Heart right ventricle (tissue), 16 donors: ENCODE measurements at regions not wholly inside any gene's neighbourhood (a gene's known extent, or its start where the extent isn't known, plus 50 kb on each side); places are given as distances from the start of the nearest gene placed in this dataset.

Source experiments
- ATAC-seq, 8 donors: fragments of 200-7000 bp; cut with Tn5 transposase; one replicate each; pipeline ENCODE4 v1.9.1; 2020; ENCODE audit warnings: mild to moderate bottlenecking in 8 of 8, moderate library complexity in 8 of 8, moderate number of reproducible peaks in 1 of 8
- DNase-seq, 2 donors: peaks; one replicate each; pipeline ENCODE4 v3.0.0-alpha.2; 2020
- H3K27ac ChIP-seq, 10 donors: fragments of 200-600 bp; sonication (generic) in 2 of 10; one replicate each; pipeline versions ENCODE4 v1.5.0 to v1.8.0; 2020 to 2022; ENCODE audit warnings: mild to moderate bottlenecking in 3 of 10
- H3K27me3 ChIP-seq, 7 donors: fragments of 200-600 bp; one replicate each; pipeline ENCODE4 v1.8.0; 2021 to 2022; ENCODE audit warnings: mild to moderate bottlenecking in 2 of 7
- H3K36me3 ChIP-seq, 9 donors: fragments of 200-600 bp; sonication (generic) in 1 of 9; one replicate each; pipeline versions ENCODE4 v1.5.0 to v1.8.0; 2020 to 2022; ENCODE audit warnings: mild to moderate bottlenecking in 2 of 9
- H3K4me1 ChIP-seq, 9 donors: fragments of 200-600 bp; sonication (generic) in 1 of 9; one replicate each; pipeline versions ENCODE4 v1.5.0 to v1.8.0; 2020 to 2022; ENCODE audit warnings: mild to moderate bottlenecking in 4 of 9
- H3K4me3 ChIP-seq, 10 donors: fragments of 200-600 bp; sonication (generic) in 2 of 10; one replicate each; pipeline versions ENCODE4 v1.5.0 to v1.8.0; 2020 to 2022; ENCODE audit warnings: mild to moderate bottlenecking in 7 of 10, moderate library complexity in 2 of 10
- H3K9me3 ChIP-seq, 11 donors: fragments of 200-600 bp in 10 of 11; sonication (generic) in 2 of 11; one replicate each; pipeline versions ENCODE4 v1.5.0 to v1.8.0; 2013 to 2022; ENCODE audit warnings: mild to moderate bottlenecking in 2 of 11, control low read depth in 1 of 11, moderate library complexity in 1 of 11
- CTCF ChIP-seq, 9 donors: fragments of 200-600 bp; sonication (generic) in 2 of 9; IDR thresholded peaks; one replicate each; pipeline versions ENCODE4 v1.5.0 to v1.8.0; 2021 to 2022; ENCODE audit warnings: antibody characterized with exemption in 9 of 9, mild to moderate bottlenecking in 5 of 9, moderate library complexity in 1 of 9
- WGBS, 2 donors: extraction: QIAGEN DNeasy Blood & Tissue Kit; methylation state at CpG; one replicate each; pipeline ENCODE4 v1.1.7; 2013; ENCODE audit warnings: inconsistent platforms in 1 of 2; 5-methylcytosine and 5-hydroxymethylcytosine counted together
- intact Hi-C, 10 donors: fragments of 100-400 bp; cut with DNase I; formaldehyde crosslinking; loops; one replicate each; pipeline versions ENCODE4 v1.11.1 to v1.14.2; 2022
- donor health status: Arrhythmogenic right ventricular cardiomyopathy.
- donor health status: ischemic (EF 13 %, LVEDD 7.1; RV severe dilation, severe dysfunction).
- donor health status: healthy with polysubstance abuse.
- donor health status: DM: no; HTN: yes; CAD: no.
- donor health status: DM: no; HTN: no; CAD: no.
- donor health status: ischemic (EF 25% LVEDD 6.9; RV normal size, moderate dysfunction).
- donor health status: ischemic (EF 25% LVEDD 5.7; RV mildly dilated, moderate dysfunction).
- donor health status: healthy.
- donor health status: DM: yes; HTN: yes; CAD: no.
- donor health status: Ischemic cardiomyopathy.
- donor health status: ischemic (EF 35%, LVEDD 5.7; RV mildly dilated, moderate dysfunction).
- donor health status: nonischemic (EF 11% LVEDD 7.7; RV severe dilation, severe dysfunction).
- donor health status: DM: yes; HTN: yes; CAD: no.
- donor health status: PGD.
- donor health status: ischemic (EF 29% LVEDD 5.4; RV normal size, mild dysfunction).
- donor health status: nonischemic (EF 23%, LVEDD 6.1; RV moderate dilation, normal function).

- no peaks in the 10 kb centered on the region for H3K27me3 ChIP-seq
- intact Hi-C loops, result loop anchor here in 1 of 10 donors (10.0 kb wide), 1 partner anchor 121 kb away; no protein-coding TSS in a partner anchor
- H3K4me1 ChIP-seq, result peaks cover 4 to 38% (median 21%) of the 10 kb centered on the region in 9 donors
- ATAC-seq (no peak), DNase-seq (no peak)
- H3K36me3 ChIP-seq, result no peaks in the 10 kb centered on the region
- 70 to 78% methylated on average over 5 of the region's 5 CpGs for WGBS, 2 donors
- no peak overlapping the region for H3K4me3 ChIP-seq
- H3K9me3 ChIP-seq, result no peaks in the 10 kb centered on the region
- TF ChIP-seq CTCF (IDR thresholded peaks at IDR 0.05), result no peak
- no peak overlapping the region for H3K27ac ChIP-seq
Measured at GRCh38 chr15:70286113-70286806, 188.5 kb upstream of the TLE3 start.

GRCh38 chr15:70284438-70285214 lies 186.9 kb upstream of the TLE3 start:
- peak; percentile 56 to 93 (median 75) for ATAC-seq
- H3K4me3 ChIP-seq, result no peak overlapping the region
- DNase-seq, result peak; percentile 43 to 67
- no peak overlapping the region for H3K27ac ChIP-seq
- intact Hi-C loops, result loop anchor here in 1 of 10 donors (10.0 kb wide), 1 partner anchor 120 kb away; no protein-coding TSS in a partner anchor
- WGBS, 2 donors, result 86 to 89% methylated on average over 9 of the region's 9 CpGs
- H3K27me3 ChIP-seq, result no peaks in the 10 kb centered on the region
- no peaks in the 10 kb centered on the region for H3K36me3 ChIP-seq
- no peak for TF ChIP-seq CTCF (IDR thresholded peaks at IDR 0.05)
- H3K4me1 ChIP-seq, result peaks cover 0 to 22% (median 9%) of the 10 kb centered on the region in 9 donors
- no peaks in the 10 kb centered on the region for H3K9me3 ChIP-seq

- WGBS, 2 donors, result 43 to 98% methylated on average over 1 of the region's 1 CpG
- Histone ChIP-seq H3K4me3 (no peak overlapping the region), H3K27me3 (no peaks in the 10 kb centered on the region), H3K27ac (no peak overlapping the region), H3K4me1 (peaks cover 0 to 11% (median 4%) of the 10 kb centered on the region in 9 donors), H3K36me3 (no peaks in the 10 kb centered on the region), H3K9me3 (no peaks in the 10 kb centered on the region)
- intact Hi-C loops, result loop anchor here in 1 of 10 donors (10.0 kb wide), 1 partner anchor 119 kb away; no protein-coding TSS in a partner anchor
- TF ChIP-seq CTCF (IDR thresholded peaks at IDR 0.05), result no peak
- ATAC-seq (no peak), DNase-seq (no peak)
Measured at GRCh38 chr15:70283511-70283910, 185.8 kb upstream of the TLE3 start.

- Histone ChIP-seq H3K9me3 (no peaks in the 10 kb centered on the region), H3K27ac (no peak overlapping the region), H3K36me3 (no peaks in the 10 kb centered on the region), H3K27me3 (no peaks in the 10 kb centered on the region), H3K4me3 (no peak overlapping the region), H3K4me1 (peaks cover 0 to 11% (median 4%) of the 10 kb centered on the region in 9 donors)
- 58 to 63% methylated on average over 4 of the region's 4 CpGs for WGBS, 2 donors
- peak in 5 of 8 donors; percentile 33 to 79 (median 40) for ATAC-seq
- TF ChIP-seq CTCF (IDR thresholded peaks at IDR 0.05), result no peak
- intact Hi-C loops, result loop anchor here in 1 of 10 donors (10.0 kb wide), 1 partner anchor 117 kb away; no protein-coding TSS in a partner anchor
- no peak for DNase-seq
Measured at GRCh38 chr15:70281811-70282307, 184.1 kb upstream of the TLE3 start.
